IMR-90 (cell line): ENCODE measurements at regions not wholly inside any gene's neighbourhood (a gene's known extent, or its start where the extent isn't known, plus 50 kb on each side); places are given as distances from the start of the nearest gene placed in this dataset.

Experiments used
- ATAC-seq: fragments of 200-7000 bp; cut with Tn5 transposase; 2 replicates; pipeline ENCODE4 v1.9.1; 2020; ENCODE audit warnings: low read depth, mild to moderate bottlenecking, moderate library complexity
- BruUV-seq: library from RNA; stranded (reverse); fragments of 400-500 nt; replicated peaks from 2 replicates; lab custom pipeline; 2021; lab: Mats Ljungman, UMichigan
- CTCF ChIA-PET: fragments of 300-600 bp; formaldehyde crosslinking; extraction: SDS; loops from one replicate; lab custom pipeline; 2021; ENCODE audit warnings: antibody characterized with exemption; lab: Yijun Ruan, JAX
- POLR2A ChIA-PET: fragments of 300-600 bp; sonication (Branson Sonifier 250); formaldehyde crosslinking; loops from one replicate; lab custom pipeline; 2022; ENCODE audit warnings: antibody characterized with exemption; ENCODE audit not compliant: unreplicated experiment; lab: Charles Lee
- DNase-seq: peaks from one replicate; pipeline ENCODE4 v3.0.0; 2013
- H2AFZ ChIP-seq: replicated peaks from 2 replicates; pipeline ENCODE3; 2013; ENCODE audit warnings: low read length, mild to moderate bottlenecking; ENCODE audit not compliant: poor library complexity
- H2AK5ac ChIP-seq: 2 replicates; pipeline ENCODE4 v1.6.1; 2013; ENCODE audit warnings: low read depth, low read length, inconsistent platforms
- H2AK9ac ChIP-seq: replicated peaks from 2 replicates; pipeline ENCODE3; 2013; ENCODE audit warnings: mild to moderate bottlenecking, low read depth, low read length, moderate library complexity; ENCODE audit not compliant: poor library complexity
- H2BK120ac ChIP-seq: 2 replicates; pipeline ENCODE4 v1.6.1; 2013; ENCODE audit warnings: low read depth, low read length, inconsistent platforms
- H2BK15ac ChIP-seq: 3 replicates; pipeline ENCODE4 v1.6.1; 2013; ENCODE audit warnings: low read depth, low read length, inconsistent platforms
- H2BK20ac ChIP-seq: 2 replicates; pipeline ENCODE4 v1.6.1; 2013; ENCODE audit warnings: low read depth, mild to moderate bottlenecking, inconsistent platforms, low read length, moderate library complexity
- H2BK5ac ChIP-seq: 2 replicates; pipeline ENCODE4 v1.6.1; 2013; ENCODE audit warnings: mild to moderate bottlenecking, low read depth, low read length, inconsistent platforms; ENCODE audit not compliant: poor library complexity, severe bottlenecking
- H3K14ac ChIP-seq: replicated peaks from 2 replicates; pipeline ENCODE4 v1.6.1; 2013; ENCODE audit warnings: low read depth, low read length, inconsistent platforms
- H3K18ac ChIP-seq: 2 replicates; pipeline ENCODE4 v1.6.1; 2013; ENCODE audit warnings: low read depth, low read length, control low read depth
- H3K23ac ChIP-seq: 2 replicates; pipeline ENCODE4 v1.6.1; 2013; ENCODE audit warnings: low read depth, low read length, inconsistent platforms
- H3K27ac ChIP-seq: 2 replicates; pipeline ENCODE4 v1.5.1; 2013; ENCODE audit warnings: mild to moderate bottlenecking, control low read depth, low read length; ENCODE audit not compliant: insufficient read depth
- H3K27me3 ChIP-seq: 2 replicates; pipeline ENCODE4 v1.6.1; 2013; ENCODE audit warnings: low read length; ENCODE audit not compliant: control insufficient read depth, insufficient read depth
- H3K36me3 ChIP-seq: 2 replicates; pipeline ENCODE4 v1.6.1; 2013; ENCODE audit warnings: low read length, mixed read lengths; ENCODE audit not compliant: control insufficient read depth, insufficient read depth
- H3K4ac ChIP-seq: 2 replicates; pipeline ENCODE4 v1.6.1; 2013; ENCODE audit warnings: low read depth, low read length, inconsistent platforms
- H3K4me1 ChIP-seq: 2 replicates; pipeline ENCODE4 v1.6.1; 2013; ENCODE audit warnings: low read length, mixed read lengths; ENCODE audit not compliant: control insufficient read depth, insufficient read depth
- H3K4me2 ChIP-seq: 2 replicates; pipeline ENCODE4 v1.6.1; 2013; ENCODE audit warnings: low read depth, mild to moderate bottlenecking, control low read depth, low read length, moderate library complexity
- H3K4me3 ChIP-seq: 2 replicates; pipeline ENCODE4 v1.5.1; 2013; ENCODE audit warnings: low read depth, mild to moderate bottlenecking, control low read depth, low read length, moderate library complexity; ENCODE audit not compliant: insufficient read depth
- H3K56ac ChIP-seq: 2 replicates; pipeline ENCODE4 v1.6.1; 2013; ENCODE audit warnings: low read length, inconsistent platforms; ENCODE audit not compliant: insufficient read depth; ENCODE audit errors: extremely low read depth
- H3K79me1 ChIP-seq, 2 experiments: 2 replicates each; pipeline ENCODE4 v1.6.1; 2013; ENCODE audit warnings: low read length in 2 of 2, inconsistent platforms in 1 of 2, low read depth in 1 of 2
- H3K9ac ChIP-seq: 2 replicates; pipeline ENCODE4 v1.6.1; 2013; ENCODE audit warnings: low read depth, low read length, control low read depth
- H3K9me1 ChIP-seq: 2 replicates; pipeline ENCODE4 v1.6.1; 2013; ENCODE audit warnings: low read length, inconsistent platforms; ENCODE audit not compliant: insufficient read depth
- H3K9me3 ChIP-seq: 2 replicates; pipeline ENCODE4 v1.6.1; 2013; ENCODE audit warnings: low read length; ENCODE audit not compliant: control insufficient read depth, insufficient read depth
- H4K20me1 ChIP-seq: 2 replicates; pipeline ENCODE4 v1.6.1; 2013; ENCODE audit warnings: low read length, inconsistent platforms; ENCODE audit not compliant: insufficient read depth
- H4K5ac ChIP-seq: 2 replicates; pipeline ENCODE4 v1.6.1; 2013; ENCODE audit warnings: mild to moderate bottlenecking, low read depth, low read length, control low read depth
- H4K8ac ChIP-seq, 2 experiments: 2 replicates each; pipeline ENCODE4 v1.6.1; 2013; ENCODE audit warnings: low read depth in 2 of 2, low read length in 2 of 2, control low read depth in 1 of 2, inconsistent platforms in 1 of 2
- H4K91ac ChIP-seq: 2 replicates; pipeline ENCODE4 v1.6.1; 2013; ENCODE audit warnings: low read depth, low read length, inconsistent platforms; ENCODE audit not compliant: insufficient read depth
- CEBPB ChIP-seq: IDR thresholded peaks from 2 replicates; pipeline ENCODE4 v1.6.1; 2012; ENCODE audit warnings: low read depth, low read length, improper control_type of control experiment
- SMC3 ChIP-seq: fragments of 150-350 bp; IDR thresholded peaks from 2 replicates; pipeline ENCODE4 v1.6.1; 2016; ENCODE audit warnings: low read depth, mild to moderate bottlenecking, antibody characterized with exemption, low read length, moderate library complexity
- WGBS, 2 experiments: methylation state at CpG; one replicate each; pipeline versions ENCODE4 v1.1.5 to v1.1.7; 2013; ENCODE audit warnings: missing lambda C conversion rate in 2 of 2; ENCODE audit not compliant: insufficient read length in 1 of 2; ENCODE audit errors: extremely low coverage in 2 of 2; 5-methylcytosine and 5-hydroxymethylcytosine counted together
- dilution Hi-C: fragments of 300-500 bp; cut with HindIII; formaldehyde crosslinking; loops from one replicate; pipeline ENCODE4 v1.14.3; 2018; ENCODE audit warnings: low sequenced_read_pairs; ENCODE audit not compliant: unreplicated experiment
- in situ Hi-C: fragments of 300-500 bp; cut with MboI; formaldehyde crosslinking; loops from 3 replicates; pipeline ENCODE4 v1.14.3; 2019; ENCODE audit warnings: low sequenced_read_pairs, inconsistent platforms, mixed read lengths
- intact Hi-C: fragments of 100-400 bp; cut with micrococcal nuclease; formaldehyde crosslinking; loops from 2 replicates; pipeline ENCODE4 v1.10.0; 2022

DNA sequence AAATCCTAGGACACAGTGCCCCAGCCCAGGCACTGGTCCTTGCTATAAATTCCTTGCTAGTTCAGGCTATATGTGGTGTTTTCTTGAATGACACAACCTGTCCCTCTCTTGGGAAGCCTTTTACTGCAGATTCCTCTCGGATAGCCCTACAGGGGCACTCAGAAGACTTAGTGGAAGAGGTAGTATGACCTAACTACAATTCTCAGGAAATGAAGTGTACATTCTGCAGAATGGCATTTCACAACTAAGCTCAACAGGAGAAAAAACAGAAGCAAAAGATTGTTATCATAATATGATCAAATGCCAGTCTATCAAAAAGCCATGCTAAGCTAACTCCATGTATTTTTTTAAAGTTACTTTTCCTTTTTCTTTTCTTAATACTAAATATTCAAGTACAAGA is 66.3 kb upstream of the FBXL4 start:
- H3K27me3 ChIP-seq: no peaks in the 10 kb centered on the region
- ATAC-seq (no peak), DNase-seq (peak; percentile 23)
- no peaks in the 10 kb centered on the region for H3K9me1 ChIP-seq
- CTCF ChIA-PET: no interaction called here
- H4K5ac ChIP-seq: no peak overlapping the region
- POLR2A ChIA-PET: no interaction called here
- H3K27ac ChIP-seq: no peak overlapping the region
- no peak overlapping the region for H3K14ac ChIP-seq
- BruUV-seq: no TSS peak
- H3K4me3 ChIP-seq: no peak overlapping the region
- H3K4me2 ChIP-seq: no peak overlapping the region
- H4K91ac ChIP-seq: no peak overlapping the region
- dilution Hi-C loops (no loop called here), in situ Hi-C loops (no loop called here), intact Hi-C loops (no loop called here)
- peak; percentile 13; the same call in 1 of the 2 replicates for TF ChIP-seq CEBPB
- no peak for TF ChIP-seq SMC3
- no peaks in the 10 kb centered on the region for H3K79me1 ChIP-seq
- no peak overlapping the region for H4K8ac ChIP-seq
- no peak overlapping the region for H2AFZ ChIP-seq
- no peak overlapping the region for H2AK5ac ChIP-seq
- no peak overlapping the region for H3K9ac ChIP-seq
- H3K4me1 ChIP-seq: peaks cover 3% of the 10 kb centered on the region
- no peaks in the 10 kb centered on the region for H4K20me1 ChIP-seq
- H3K56ac ChIP-seq: no peak overlapping the region
- H3K4ac ChIP-seq: no peak overlapping the region
- no peak overlapping the region for H2BK120ac ChIP-seq
- H3K23ac ChIP-seq: no peak overlapping the region
- H2AK9ac ChIP-seq: no peak overlapping the region
- no peaks in the 10 kb centered on the region for H3K9me3 ChIP-seq
- no peak overlapping the region for H2BK15ac ChIP-seq
- WGBS, 2 experiments: no CpG with 5 or more reads among the region's 1 CpG
- H2BK20ac ChIP-seq: no peak overlapping the region
- H2BK5ac ChIP-seq: peak overlapping the region; percentile 57
- H3K18ac ChIP-seq: no peak overlapping the region; the same call in 1 of the 2 replicates
- H3K36me3 ChIP-seq: no peaks in the 10 kb centered on the region
